Stimulated activated CD4-positive, alpha-beta T cell treated with anti-CD3 and anti-CD28 coated beads, TNF-alpha, amount 100 ng/mL, for 1 hour (primary cell): ENCODE measurements at regions not wholly inside any gene's neighbourhood (a gene's known extent, or its start where the extent isn't known, plus 50 kb on each side); places are given as distances from the start of the nearest gene placed in this dataset.

Experiments
- DNase-seq, 3 donors: peaks; one replicate each; pipeline ENCODE4 v3.0.0-alpha.2; 2020; ENCODE audit warnings: low read depth in 3 of 3, low spot score in 1 of 3

DNA sequence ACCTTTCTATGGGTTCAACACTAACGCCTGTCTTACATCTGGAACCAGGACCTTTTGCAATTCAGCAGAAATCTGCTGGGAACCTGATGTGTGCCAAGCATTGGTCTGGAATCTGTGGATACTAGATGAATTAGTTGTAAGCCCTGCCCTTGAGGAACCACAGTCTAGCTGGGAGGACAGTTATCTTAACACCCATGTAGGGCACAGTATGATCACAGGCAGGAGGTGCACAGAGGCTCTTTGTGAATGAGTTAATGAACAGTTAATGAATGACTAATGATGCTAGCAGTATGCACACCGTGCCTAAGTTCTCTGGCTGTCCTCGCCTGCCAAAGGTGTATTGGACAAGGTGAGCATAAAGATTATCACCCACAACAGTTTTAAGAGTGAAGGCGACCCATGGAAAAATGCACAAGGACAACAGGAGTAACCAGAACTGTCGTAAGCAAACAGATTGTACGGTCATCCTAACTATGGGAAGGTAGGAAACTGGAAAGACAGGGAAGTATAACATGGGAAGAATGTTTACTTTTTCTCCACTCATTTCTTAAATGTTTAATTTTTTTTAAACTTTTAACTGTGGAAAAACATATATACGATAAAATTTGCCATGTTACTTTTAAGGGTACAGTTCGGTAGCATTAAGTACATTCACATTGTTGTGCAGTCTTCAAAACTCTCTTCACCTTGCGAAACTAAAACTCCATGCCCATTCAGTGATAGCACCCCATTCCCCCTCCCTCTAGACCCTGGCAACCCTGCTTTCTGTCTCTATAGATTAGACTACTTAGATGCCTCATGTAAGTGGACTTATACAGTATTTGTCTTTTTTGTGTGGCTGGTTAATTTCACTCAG is 139.9 kb downstream of the CXCL12 start:
- no peak for DNase-seq

- no peak for DNase-seq
These were observed 140.9 kb downstream of the CXCL12 start for GRCh38 chr10:44243851-44244510.

GRCh38 chr10:44242826-44243225 is 142.1 kb downstream of the CXCL12 start:
- no peak for DNase-seq

- no peak for DNase-seq
These were observed 142.8 kb downstream of the CXCL12 start for GRCh38 chr10:44242091-44242490.

- no peak for DNase-seq
These were observed 144.2 kb downstream of the CXCL12 start for GRCh38 chr10:44240584-44241205.

GRCh38 chr10:44238212-44238611 is 146.7 kb downstream of the CXCL12 start:
- no peak for DNase-seq

- no peak for DNase-seq
These were observed 147.4 kb downstream of the CXCL12 start for GRCh38 chr10:44237364-44238049.

GRCh38 chr10:44235363-44235762 is 149.5 kb downstream of the CXCL12 start:
- DNase-seq: no peak

DNA sequence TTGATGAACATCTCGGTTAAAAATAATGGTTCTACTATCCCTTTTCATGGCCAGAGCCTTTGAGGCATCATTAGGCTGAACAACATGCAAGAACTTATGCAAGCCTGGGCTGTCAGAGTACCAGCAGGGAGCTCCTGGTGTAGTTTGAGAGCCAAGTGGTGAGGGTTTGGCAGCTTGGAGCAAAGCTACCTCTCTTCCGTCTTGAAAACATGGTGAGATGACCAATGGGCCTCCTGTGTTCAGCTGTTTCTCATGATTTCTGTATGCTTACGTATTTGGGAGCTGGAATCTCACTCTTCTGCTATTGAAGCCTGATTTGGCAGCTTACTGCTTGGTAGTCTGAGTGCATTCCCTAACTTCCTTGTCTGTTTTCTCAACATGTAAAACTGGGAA is 150.4 kb downstream of the CXCL12 start:
- no peak for DNase-seq

GRCh38 chr10:44233561-44234482 is 151.1 kb downstream of the CXCL12 start:
- no peak for DNase-seq

DNA sequence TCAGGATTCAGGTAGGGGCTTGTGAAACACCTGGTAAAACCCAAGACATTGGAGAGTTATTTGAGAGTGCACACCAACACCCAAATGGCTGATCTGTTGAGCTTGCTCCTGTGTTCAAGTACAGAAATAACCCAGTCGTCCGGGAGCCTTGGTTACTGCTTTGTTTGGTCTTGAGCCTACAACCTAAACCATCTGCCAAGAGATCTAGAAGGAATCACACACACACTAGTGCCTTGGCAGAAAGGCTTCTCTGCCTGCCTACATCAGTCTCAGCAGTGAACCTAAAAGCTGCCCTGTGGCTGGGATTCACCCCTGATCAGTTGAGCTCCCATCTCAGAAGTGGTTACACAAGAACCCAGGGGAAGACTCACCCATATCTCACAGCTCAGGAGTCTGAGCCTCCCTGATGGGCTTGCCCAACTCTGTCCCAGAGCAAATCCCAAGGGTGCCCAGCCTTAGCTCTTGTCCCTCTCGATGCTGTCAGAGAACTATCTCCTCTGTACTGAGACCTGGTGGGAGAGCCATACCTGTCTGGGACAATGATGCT is 167.6 kb downstream of the CXCL12 start:
- no peak for DNase-seq

DNA sequence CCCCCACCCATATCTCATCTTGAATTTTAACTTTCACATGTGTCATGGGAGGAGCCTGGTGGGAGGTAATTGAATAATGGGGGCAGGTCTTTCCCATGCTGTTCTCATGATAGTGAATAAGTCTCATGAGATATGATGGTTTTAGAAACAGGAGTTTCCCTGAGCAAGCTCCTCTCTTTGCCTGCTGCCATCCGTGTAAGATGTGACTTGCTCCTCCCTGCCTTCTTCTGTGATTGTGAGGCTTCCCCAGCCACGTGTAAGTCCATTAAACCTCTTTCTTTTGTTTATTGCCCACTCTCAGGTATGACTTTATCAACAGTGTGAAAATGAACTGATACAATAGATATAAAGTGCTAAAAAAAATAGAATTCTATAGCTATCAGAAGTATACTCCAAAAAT is 168.8 kb downstream of the CXCL12 start:
- DNase-seq: no peak

GRCh38 chr10:44209811-44210210 is 175.1 kb downstream of the CXCL12 start:
- no peak for DNase-seq

- no peak for DNase-seq
These were observed 177.7 kb downstream of the CXCL12 start for GRCh38 chr10:44207160-44207559.

DNA sequence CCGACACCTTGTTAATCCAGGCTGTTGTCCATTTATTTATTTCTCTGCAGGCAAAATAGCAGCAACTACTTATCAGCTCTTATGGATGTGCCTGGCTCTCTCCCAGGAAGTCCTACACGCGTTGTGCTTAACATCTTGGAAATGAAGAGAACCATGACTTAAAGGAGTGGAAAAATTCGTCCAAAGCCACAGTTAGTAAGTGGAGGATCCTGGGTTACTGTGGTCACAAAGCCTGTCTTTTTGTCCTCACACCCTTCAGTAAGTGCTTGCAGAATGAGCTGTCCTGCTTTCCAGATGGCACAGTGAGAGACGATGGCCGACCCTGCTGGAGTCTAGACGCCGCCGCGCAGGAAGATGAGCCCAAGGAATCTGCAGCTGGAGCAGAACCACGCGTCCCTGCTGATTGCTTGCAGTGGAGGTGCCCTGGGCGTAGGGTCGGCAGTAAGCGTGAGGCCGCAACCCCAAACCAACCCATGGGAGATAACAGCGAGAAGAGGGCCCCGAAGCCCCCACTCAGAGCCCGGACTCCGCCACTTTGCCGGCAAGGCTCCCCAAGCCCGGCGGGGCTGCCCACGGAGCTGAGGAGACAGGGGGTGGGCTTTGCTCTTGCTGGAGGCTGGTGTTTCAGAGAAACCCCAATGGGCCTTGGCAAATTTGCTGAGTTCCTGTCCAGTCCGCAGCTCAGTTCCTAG is 178.6 kb downstream of the CXCL12 start:
- no peak for DNase-seq

- DNase-seq: no peak
These were observed 179.8 kb downstream of the CXCL12 start for GRCh38 chr10:44205067-44205466.

GRCh38 chr10:44203535-44203934 is 181.4 kb downstream of the CXCL12 start:
- no peak for DNase-seq

DNA sequence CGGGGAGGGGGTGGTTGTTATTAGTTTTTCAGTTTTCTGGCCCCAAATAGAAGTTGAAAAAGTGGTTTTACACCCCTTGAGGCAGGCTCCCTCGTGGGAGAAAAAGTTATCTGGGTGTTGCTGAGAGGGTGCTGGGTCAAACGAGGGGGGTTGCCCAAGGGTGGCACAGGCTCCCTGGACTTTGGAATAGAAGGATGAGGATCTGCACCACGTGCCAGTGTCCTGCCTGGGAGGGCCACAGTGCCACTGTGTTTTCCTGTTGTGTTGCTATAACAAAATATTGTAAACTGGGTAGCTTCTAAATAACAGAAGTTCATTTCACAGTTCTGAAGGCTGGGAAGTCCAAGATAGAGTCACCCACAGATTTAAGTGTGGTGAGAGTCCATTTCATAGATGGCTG is 181.9 kb downstream of the CXCL12 start:
- no peak for DNase-seq

DNA sequence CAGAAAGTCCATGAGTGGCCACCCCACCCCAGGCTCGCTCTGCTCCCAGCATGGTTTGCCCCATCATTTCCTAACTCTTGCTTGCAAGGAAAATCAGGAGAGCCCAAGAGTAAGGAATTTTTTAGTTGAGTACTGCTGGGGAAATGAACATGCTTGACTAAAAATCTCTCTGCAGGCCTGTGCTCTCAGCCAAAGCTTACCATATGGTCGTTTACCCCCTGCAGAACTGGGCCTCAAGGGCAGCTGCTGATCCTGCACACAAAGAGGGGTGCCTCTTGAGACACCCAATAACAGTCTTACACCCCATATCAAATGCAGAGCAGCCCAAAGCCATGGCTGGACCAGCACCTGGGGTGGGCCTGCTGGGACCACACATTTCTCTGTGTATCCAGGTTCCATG is 183.2 kb downstream of the CXCL12 start:
- no peak for DNase-seq

DNA sequence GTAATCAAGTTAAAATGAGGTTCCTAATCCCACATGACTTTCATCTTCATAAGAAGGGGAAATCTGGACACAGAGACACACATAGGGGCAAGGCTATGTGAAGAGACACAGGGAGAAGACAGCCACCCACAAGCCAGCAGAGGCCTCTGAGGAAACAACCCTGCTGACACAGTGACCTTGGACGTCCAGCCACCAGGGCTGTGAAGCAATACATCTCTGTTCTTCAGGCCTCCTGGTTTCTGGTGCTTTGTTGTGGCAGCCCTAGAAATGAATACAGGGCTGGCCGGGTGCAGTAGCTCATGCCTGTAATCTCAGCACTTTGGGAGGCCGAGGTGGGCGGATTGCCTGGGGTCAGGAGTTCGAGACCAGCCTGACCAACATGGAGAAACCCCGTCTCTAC is 183.9 kb downstream of the CXCL12 start:
- DNase-seq: no peak
